Cardiac muscle cell (in vitro differentiated cells and primary cell): ENCODE measurements at regions not wholly inside any gene's neighbourhood (a gene's known extent, or its start where the extent isn't known, plus 50 kb on each side); places are given as distances from the start of the nearest gene placed in this dataset.

Experiments
- DNase-seq, 2 donors: peaks; one replicate each; pipeline versions ENCODE4 v3.0.0 to v3.0.0-alpha.2; 2010 to 2017; ENCODE audit warnings: low read depth in 1 of 2, low spot score in 1 of 2
- H3K27ac ChIP-seq: fragments of 200-600 bp; sonication (generic); 2 replicates; pipeline ENCODE4 v1.5.1; 2016
- H3K27me3 ChIP-seq: fragments of 200-600 bp; sonication (generic); 2 replicates; pipeline ENCODE4 v1.6.0; 2016; ENCODE audit warnings: control low read depth
- H3K36me3 ChIP-seq: fragments of 200-600 bp; sonication (generic); 2 replicates; pipeline ENCODE4 v1.5.1; 2016; ENCODE audit warnings: control low read depth
- H3K4me1 ChIP-seq: fragments of 200-600 bp; sonication (generic); 2 replicates; pipeline ENCODE4 v1.8.1; 2017; ENCODE audit warnings: low read depth, mild to moderate bottlenecking, mixed run types
- H3K4me3 ChIP-seq: fragments of 200-600 bp; sonication (generic); 2 replicates; pipeline ENCODE4 v1.5.1; 2016; ENCODE audit warnings: mild to moderate bottlenecking
- H3K9me3 ChIP-seq: fragments of 200-600 bp; sonication (generic); 2 replicates; pipeline ENCODE4 v1.5.1; 2017; ENCODE audit warnings: low read depth, mild to moderate bottlenecking, control low read depth
- TF ChIP-seq, protein P1 (sequence below): IDR thresholded peaks from 2 replicates; pipeline ENCODE4 v1.5.1; 2012; ENCODE audit warnings: low read depth, mild to moderate bottlenecking, low read length

DNA sequence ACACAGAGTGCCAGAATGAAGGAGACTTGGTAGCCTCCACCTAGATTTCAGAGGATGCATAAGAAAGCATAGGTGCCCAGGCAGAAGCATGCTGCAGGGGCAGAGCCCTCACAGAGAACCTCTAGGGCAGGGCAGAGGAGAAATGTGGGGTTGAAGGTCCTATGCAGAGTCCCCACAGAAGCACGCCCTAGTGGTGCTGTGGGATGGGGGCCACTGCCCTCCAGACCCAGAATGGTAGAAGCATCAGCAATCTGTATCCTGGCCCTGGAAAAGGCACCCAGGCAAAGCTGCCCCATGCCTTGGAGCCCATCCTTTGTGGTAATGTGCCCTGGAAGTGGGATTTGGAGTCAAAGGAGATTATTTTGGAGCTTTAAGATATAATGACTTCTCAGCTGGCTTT, 992.9 kb upstream of the PABPC4L start:
- Histone ChIP-seq H3K9me3 (no peaks in the 10 kb centered on the region), H3K36me3 (no peaks in the 10 kb centered on the region), H3K27me3 (no peaks in the 10 kb centered on the region), H3K27ac (no peak overlapping the region), H3K4me3 (no peak overlapping the region), H3K4me1 (no peaks in the 10 kb centered on the region)
- no peak for DNase-seq
- TF ChIP-seq, protein P1, sequence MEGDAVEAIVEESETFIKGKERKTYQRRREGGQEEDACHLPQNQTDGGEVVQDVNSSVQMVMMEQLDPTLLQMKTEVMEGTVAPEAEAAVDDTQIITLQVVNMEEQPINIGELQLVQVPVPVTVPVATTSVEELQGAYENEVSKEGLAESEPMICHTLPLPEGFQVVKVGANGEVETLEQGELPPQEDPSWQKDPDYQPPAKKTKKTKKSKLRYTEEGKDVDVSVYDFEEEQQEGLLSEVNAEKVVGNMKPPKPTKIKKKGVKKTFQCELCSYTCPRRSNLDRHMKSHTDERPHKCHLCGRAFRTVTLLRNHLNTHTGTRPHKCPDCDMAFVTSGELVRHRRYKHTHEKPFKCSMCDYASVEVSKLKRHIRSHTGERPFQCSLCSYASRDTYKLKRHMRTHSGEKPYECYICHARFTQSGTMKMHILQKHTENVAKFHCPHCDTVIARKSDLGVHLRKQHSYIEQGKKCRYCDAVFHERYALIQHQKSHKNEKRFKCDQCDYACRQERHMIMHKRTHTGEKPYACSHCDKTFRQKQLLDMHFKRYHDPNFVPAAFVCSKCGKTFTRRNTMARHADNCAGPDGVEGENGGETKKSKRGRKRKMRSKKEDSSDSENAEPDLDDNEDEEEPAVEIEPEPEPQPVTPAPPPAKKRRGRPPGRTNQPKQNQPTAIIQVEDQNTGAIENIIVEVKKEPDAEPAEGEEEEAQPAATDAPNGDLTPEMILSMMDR: no peak

DNA sequence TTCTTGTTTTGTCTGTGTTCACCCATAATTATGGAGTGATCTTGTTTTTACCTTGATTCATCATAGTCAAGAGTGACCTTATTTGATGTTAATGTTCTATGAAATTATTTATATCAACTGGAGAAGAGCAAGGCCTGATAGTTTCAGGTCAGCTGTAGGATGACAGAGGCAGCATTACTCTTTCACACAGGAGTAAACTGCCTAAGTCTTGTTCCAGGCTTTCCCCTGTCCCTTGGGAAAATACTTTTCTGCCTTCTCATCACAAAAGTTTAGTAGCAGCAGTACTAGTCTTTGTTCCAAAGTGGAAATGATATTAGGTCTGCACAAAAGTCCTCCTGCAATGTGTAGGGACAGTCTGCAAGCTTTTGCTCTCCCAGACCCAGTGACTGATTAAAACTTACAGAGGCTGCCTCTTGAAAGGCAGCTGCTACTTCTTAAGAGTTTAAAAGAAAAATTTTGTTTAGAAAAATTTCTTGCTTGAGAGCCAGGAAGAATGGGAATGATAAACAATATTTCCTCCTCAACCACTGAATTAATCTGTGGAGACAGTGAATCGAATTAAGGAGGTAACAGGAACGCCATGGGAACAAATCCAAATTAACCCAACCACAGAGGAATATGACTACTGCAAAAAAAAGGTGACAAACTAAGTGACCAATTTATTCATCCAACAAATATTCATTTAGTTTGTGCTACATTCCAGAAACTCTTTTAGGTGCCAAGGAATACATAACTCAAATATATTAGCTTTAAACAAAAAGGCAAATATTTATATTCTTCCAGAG, 991.4 kb upstream of the PABPC4L start:
- no peak overlapping the region for H3K4me3 ChIP-seq
- no peaks in the 10 kb centered on the region for H3K36me3 ChIP-seq
- TF ChIP-seq, protein P1: no peak
- no peaks in the 10 kb centered on the region for H3K4me1 ChIP-seq
- no peaks in the 10 kb centered on the region for H3K27me3 ChIP-seq
- H3K27ac ChIP-seq: no peak overlapping the region
- no peaks in the 10 kb centered on the region for H3K9me3 ChIP-seq
- DNase-seq: no peak

DNA sequence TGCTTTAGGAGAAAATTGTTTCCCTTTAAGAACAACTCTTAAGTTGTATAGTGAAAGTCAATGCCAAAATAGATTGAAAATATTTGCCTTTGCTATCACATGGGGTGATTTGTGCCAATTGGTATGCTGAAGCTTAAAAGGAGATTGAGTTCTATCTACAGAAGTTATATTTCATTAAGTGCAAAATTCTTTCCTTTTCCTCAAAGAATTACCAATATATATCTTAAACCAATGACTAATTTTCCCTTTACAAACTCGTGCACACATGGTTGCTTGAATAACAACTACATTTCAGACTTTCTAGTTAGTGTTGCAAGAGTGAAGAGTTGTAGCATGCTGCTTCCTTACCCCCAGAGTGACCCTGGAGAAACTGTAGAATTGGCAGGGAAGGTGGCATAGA, 990.0 kb upstream of the PABPC4L start:
- Histone ChIP-seq H3K9me3 (no peaks in the 10 kb centered on the region), H3K4me3 (no peak overlapping the region), H3K4me1 (no peaks in the 10 kb centered on the region), H3K27ac (no peak overlapping the region), H3K27me3 (no peaks in the 10 kb centered on the region), H3K36me3 (no peaks in the 10 kb centered on the region)
- no peak for DNase-seq
- TF ChIP-seq, protein P1: no peak

DNA sequence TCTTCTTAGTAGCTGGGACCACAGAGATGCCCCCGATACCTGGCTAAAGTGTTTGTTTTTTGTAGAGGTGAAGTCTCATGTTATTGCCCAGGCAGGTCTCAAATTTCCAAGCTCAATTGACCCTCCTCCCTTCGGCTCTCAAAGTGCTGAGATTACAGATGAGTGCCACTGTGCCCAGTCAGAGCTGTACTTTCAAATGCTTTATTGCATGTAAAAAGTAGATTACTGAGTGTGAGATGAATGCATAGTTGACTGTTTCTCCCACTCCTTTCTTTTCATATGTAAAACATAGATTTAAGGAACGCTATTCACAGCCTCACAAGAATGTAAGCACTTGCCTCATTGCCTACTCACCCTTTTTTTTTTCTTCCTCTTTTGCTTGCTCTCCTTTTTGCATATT, 984.4 kb upstream of the PABPC4L start:
- no peaks in the 10 kb centered on the region for H3K27me3 ChIP-seq
- DNase-seq: no peak
- no peaks in the 10 kb centered on the region for H3K36me3 ChIP-seq
- H3K9me3 ChIP-seq: no peaks in the 10 kb centered on the region
- H3K4me1 ChIP-seq: no peaks in the 10 kb centered on the region
- TF ChIP-seq, protein P1: no peak
- no peak overlapping the region for H3K4me3 ChIP-seq
- H3K27ac ChIP-seq: no peak overlapping the region

DNA sequence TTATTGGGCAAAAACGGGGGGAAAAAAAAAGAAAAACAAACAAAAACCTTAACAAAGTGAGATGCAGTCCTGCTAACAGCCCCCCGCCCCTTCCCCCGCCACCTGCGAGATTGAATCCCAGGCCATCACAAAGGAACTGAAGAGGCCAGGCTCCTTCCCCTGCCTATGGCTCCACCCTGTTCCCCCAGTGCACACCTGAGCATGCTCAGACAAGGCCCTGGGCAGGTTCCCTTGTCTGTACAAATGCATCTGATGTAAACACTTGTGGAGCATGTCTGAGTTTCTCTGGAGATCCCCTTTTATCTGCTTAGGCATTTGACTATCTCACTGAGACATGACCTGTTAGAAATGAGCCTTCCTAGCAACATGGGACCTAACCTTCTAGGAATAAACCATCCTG, 983.7 kb upstream of the PABPC4L start:
- Histone ChIP-seq H3K4me3 (no peak overlapping the region), H3K36me3 (no peaks in the 10 kb centered on the region), H3K27me3 (no peaks in the 10 kb centered on the region), H3K4me1 (no peaks in the 10 kb centered on the region), H3K27ac (no peak overlapping the region), H3K9me3 (no peaks in the 10 kb centered on the region)
- TF ChIP-seq, protein P1: no peak
- no peak for DNase-seq
